NCI-H69 (cell line): ENCODE measurements at regions not wholly inside any gene's neighbourhood (a gene's known extent, or its start where the extent isn't known, plus 50 kb on each side); places are given as distances from the start of the nearest gene placed in this dataset.
"Not testable (repeated sequence)": the region's sequence is repeated elsewhere in the genome, so short reads cannot be mapped to it uniquely, and the experiment has no call there.

Experiments used
- DNase-seq: peaks from one replicate; lab custom pipeline; 2025; lab: John Stamatoyannopoulos, UW

GRCh38 chr2:242029422-242030225 lies 160.1 kb downstream of the RTP5 start:
- no peak for DNase-seq

GRCh38 chr2:242030226-242030575 lies 160.7 kb downstream of the RTP5 start:
- DNase-seq, result no peak

DNA sequence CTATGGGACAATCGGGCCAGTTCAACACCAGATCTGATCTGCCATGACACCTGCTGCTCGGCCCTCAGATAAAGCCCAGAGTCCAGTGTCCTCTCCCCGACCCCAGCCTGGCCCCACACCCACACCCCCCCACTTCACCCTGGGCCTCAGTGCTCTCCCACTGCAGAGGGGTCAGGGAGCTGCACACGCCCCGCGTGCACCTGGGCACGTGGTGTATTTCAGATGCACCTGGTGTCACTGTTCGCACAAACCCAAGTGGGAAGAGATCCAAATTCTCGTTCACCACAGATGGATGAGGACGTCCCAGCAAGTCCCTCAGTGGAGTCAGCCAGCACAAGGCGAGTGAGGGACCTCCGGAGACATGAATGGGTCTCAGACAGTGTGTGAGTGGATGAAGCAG lies 161.3 kb downstream of the RTP5 start:
- no peak for DNase-seq

DNA sequence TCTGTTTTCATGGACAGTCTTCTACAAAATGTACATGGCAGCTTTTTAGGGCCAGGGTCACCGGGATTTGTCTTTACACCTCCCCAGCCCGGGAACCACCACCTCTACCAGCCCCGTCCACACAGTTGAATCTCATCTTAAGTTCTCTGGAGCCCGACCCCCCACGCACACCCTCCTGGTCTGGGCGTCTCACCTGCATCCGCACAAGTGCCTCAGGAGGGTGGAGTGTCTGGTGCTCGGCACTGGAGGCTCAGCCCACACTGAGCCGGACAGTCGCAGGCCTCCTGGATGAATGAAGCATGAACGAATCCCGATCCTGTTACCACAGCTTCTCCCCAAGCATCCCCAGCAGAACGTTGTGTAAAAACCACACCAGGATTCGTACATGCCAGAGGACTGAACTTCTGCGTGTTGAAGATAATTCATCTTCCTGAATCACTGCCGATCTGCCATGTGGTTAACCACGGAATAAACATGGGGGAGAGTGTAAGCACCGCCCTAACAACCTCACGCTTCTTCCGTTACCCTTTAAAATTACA lies 162.0 kb downstream of the RTP5 start:
- peak; percentile 30 for DNase-seq

DNA sequence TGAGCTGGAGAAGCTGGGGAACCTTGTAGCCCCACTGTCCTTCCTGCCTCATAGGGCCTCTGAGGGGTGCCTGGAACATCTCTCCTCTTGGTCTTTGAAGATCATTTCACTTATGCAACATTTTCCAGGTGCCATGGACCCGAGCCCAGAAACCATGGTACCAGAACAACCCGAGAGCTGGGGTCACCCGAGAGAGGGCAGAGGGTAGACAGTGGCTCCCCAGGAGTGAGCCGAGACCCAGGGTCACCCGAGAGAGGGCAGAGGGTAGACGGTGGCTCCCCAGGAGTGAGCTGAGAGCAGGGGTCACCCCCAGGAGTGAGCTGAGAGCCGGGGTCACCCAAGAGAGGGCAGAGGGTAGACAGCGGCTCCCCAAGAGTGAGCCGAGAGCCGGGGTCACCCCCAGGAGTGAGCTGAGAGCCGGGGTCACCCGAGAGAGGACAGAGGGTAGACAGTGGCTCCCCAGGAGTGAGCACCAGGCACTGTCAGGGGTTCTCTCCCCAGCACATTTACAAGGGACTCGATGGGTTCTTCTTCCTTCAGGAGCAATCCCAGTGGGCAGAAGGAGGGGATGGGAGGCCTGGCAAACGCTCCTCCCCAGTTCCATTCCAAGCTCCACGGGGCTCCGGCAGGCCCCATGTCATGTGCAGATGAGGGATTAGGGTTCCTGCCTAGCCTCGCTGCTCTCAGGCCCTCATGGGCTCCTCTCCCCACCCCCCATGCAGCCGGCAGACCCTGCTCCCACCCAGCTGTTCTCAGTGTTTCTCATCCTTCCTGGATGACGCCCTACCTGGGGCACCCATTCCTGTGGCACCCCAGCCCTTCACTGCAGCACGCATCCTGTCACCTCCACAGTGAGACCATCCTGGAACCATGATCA lies 163.5 kb downstream of the RTP5 start:
- no peak for DNase-seq

- DNase-seq, result no peak
Observed at GRCh38 chr2:242034138-242034537, 164.6 kb downstream of the RTP5 start.

DNA sequence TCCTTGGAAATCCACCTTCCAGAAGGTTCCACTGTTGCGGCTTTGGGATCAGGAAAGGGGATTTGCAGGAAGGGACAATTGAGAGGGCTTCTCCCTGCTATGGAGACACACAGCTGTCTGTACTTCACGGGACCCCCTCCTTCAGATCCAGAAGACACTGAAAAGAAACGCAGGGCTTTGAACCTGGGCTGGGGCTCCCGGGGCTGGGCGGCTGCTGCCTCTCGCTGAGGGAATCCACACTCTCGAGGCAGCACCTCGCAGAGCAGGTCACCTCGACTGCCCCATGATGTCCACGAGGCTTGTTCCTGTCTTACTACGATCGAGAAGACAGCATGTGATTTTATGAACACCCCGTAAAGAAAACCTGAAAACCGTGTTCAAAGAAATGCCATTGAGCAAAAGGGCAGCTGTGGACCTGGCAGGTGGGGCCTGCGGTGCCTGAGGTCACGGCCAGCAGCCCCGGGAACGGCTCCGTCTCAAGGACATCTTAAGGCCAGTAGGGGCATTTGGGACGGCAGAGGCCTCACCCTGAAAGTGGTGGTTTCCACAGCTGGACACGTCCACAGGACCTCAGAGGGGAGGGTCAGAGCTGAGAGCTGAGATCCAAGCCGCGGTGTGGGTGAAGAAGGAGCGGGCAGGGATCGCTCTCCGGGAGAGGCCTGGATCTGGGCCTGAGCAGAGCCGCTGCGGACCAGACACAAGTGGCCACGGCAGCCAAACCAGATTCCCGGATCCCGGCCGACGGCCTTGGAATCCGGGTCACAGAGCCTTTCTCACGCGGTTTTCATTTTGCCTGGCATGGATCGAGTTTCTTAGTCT lies 165.7 kb downstream of the RTP5 start:
- DNase-seq, result no peak

- peak; percentile 1 for DNase-seq
Observed at GRCh38 chr2:242035858-242036652, 166.5 kb downstream of the RTP5 start.

DNA sequence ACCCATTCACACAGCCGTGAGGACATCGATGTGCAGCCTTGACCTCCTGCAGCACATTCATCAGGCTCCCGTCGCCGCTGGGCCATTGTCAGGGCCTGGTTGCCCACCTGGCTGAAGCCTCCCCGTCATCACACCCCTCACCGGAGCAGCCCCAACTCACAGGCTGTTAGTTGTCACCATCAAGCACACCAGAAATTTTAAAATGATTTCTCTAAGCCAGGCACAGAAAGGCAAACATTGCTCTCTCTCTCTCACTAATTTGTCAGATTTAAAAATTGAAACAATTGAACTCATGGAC lies 167.1 kb downstream of the RTP5 start:
- no peak for DNase-seq

- peak; percentile 23 for DNase-seq
Observed at GRCh38 chr2:242038166-242038927, 168.8 kb downstream of the RTP5 start.

DNA sequence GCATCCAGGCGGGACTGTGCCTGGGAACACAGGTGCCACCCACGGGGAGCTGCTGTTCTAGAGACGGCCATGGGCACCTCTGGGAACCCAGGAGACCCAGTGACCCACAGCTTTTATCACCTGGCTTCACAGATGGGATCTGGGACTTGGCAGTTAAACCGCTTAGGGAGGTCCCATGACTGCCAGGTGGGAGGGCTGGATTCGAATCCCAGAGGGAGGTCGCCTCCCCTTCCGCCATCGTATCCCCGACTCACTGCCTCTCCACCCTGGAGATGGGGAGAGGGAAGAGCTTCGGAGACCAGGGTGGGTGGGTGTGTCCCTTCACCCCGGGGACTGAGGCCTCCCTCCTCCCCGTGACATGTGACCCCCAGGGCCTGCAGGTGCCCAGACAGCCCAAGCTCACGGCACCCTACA lies 169.4 kb downstream of the RTP5 start:
- no peak for DNase-seq

DNA sequence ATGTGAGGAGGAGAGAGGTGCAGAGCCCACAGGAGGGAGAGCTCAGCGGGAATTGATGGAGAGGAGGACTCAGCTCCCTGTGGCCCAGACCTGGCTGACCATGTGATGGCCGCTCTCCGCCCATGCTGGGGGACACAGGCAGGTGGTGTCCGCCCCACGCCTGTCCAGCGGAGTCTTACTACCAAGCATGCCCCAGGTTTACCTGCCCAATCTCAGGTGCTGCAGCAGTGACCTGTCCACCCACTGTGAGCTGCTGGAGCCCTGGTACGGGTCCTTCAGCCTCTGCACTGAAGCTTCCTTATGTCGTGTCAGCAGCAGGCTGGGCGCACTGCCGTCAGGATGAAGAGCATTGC lies 170.8 kb downstream of the RTP5 start:
- no peak for DNase-seq

DNA sequence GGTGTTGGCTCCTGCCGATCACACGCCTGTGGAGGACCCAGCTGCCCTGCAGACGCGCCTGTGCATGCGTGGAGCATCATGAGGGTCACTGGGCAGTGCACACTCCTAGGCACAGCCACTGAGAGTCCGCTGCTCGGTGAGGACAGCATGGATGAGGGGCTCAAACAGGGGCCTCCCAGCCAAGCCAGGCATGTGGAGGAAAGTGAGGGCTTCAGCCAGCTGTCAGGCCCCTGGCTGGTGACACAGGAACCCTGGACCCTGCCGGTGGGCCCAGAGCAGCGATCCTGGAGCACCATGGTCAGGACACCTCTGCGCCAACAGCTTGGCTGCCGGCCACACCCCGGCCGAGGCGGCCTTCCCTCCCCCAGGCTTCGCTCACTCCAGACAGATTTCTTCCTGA lies 171.2 kb downstream of the RTP5 start:
- DNase-seq, result no peak

DNA sequence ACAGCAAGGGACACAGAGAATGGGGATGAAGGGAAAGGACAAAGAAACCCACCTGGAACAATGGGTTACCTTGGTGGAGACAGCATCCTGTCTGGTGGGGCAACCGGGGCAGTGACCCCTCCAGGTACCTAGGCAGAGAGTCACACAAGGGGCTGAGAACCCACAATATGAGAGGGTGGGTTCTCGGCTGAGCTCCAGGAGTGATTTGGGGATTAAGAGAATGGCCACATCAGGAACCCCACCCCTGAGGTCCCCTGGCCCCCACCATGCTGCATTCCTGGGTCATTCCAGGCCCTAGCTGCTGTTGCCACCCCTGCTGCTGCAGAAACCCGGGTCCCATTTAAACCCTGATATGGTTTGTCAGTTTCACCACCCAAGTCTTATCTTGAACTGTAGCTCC lies 172.3 kb downstream of the RTP5 start:
- no peak for DNase-seq

DNA sequence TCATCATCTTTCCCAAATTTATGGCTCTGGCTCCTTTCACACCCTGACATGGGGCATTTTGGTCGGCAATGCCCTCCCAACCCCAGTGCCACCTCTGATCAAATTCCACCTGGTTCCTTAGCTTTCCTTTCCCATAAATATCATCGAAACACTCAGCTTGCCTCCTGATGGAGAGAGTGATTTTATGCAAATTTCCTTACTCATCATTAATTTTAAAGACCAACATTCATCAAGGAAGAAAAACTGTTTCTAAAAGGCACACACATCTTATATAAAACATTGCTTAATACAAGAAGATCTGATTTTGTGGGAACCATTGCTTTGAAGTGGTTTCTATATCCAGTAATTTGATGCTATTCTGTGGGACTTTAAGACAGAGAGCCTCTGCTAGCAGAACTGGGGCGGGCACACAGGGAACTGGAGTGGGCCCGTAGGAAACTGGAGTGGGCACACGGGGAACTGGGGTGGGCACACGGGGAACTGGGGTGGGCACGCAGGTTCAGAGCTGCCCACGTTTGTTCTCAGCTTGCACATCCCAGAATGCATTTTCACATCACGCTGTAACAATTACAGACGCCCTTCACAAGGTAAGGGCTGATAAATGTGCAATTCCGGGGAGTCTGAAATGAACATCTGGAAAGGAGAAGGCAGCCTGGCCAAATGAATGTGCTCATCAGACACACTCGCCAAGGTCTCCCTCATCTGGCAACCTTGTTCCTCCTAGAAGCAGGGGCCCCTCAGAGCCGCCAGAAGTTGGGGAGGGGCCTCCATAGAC lies 174.2 kb downstream of the RTP5 start:
- DNase-seq, result no peak

DNA sequence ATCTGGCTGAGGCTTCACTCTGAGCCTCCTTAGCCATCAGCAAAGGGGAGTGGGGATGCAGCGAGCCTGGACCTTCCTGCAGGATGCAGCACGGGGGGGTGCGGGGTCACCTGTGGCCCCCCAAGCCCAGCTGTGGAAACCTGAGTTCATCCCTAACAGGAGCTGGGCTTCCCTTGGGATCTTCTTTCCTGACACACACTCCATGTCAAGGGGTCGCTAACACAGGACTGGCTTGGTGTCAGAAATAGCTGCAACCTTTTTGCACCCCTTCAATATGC lies 174.7 kb downstream of the RTP5 start:
- DNase-seq, result no peak

DNA sequence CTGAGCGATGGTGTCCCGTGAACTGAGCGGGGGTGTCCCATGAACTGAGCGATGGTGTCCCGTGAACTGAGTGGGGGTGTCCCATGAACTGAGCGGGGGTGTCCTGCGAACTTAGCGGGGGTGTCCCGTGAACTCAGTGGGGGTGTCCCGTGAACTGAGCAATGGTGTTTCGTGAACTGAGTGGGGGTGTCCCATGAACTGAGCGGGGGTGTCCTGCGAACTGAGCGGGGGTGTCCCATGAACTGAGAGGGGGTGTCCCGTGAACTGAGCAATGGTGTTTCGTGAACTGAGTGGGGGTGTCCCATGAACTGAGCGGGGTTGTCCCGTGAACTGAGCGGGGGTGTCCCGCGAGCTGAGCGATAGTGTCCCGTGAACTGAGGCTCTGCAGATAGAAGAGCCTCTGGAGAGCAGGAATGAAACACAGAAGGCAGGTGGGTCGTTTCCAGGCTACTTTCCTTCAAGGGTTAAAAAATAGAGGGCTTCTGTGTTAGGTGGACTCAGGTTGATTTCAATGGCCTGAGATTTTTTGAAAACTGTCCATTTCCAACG lies 176.1 kb downstream of the RTP5 start:
- not testable (repeated sequence) for DNase-seq

DNA sequence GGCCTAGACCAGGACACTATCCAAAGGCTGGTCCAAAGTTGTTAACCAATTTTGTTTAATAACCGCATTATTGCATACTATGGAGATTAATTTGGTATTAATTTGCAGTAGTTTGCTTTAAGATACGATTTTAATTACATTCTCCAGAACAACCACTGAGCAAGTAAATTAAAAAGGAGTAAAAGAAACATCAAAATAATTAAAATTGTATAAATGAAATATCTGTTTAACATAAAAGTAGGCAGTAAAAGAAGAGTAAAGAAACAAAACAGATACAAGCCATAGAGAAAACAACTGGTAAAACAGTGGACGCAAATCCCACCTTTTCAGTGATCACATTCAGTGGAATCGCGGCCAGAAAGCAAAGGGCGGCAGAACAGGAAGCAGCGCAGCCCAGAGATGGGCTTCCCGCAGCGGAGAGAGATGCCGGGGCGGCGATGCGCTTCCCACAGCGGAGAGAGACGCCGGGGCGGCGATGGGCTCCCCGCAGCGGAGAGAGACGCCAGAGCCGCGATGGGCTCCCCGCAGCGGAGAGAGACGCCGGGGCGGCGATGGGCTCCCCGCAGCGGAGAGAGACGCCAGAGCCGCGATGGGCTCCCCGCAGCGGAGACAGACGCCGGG lies 176.8 kb downstream of the RTP5 start:
- DNase-seq, result no peak

DNA sequence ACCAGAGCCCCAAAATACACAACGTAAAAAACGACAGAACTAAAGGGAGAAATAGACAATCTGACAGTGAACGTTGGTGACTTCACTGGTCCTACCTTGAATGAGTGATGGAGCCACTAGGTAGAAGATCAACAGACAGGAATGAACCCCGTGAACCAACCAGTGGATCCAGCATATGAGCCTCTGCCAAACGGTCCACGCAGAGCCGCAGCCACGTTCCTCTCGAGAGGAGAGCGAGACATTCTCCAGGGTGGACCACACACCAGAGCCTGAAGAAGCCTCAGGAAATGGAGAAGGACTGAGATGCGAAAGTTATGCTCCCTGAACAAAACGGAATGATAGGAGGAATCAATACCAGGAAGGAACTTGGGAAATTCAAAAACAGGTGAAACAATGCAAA lies 178.4 kb downstream of the RTP5 start:
- no peak for DNase-seq

DNA sequence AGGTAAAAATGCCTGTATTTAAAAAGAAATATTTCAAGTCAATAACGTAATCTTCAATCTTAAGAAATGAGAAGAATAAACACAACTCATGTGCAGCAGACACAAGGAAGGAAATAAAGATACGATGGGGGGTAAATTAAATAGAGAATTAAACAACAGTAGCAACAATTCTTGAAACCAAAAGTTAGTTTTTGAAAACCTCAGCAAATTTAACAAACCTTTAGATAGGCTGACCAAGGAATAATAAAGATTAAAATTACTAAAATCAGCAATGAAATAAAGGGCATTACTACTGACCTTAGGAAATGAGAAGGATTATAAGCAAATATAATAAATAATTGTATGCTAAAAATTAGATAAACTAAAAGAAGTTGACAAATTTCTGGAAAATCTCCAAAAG lies 178.9 kb downstream of the RTP5 start:
- no peak for DNase-seq
